HCT116 (cell line): ENCODE measurements at regions not wholly inside any gene's neighbourhood (a gene's known extent, or its start where the extent isn't known, plus 50 kb on each side); places are given as distances from the start of the nearest gene placed in this dataset.

ENCODE experiments used
- EGR1 ChIP-seq: IDR thresholded peaks from 2 replicates; pipeline ENCODE4 v1.6.1; 2012; ENCODE audit warnings: low read depth
- EZH2 ChIP-seq: fragments of 200-600 bp; sonication (generic); IDR thresholded peaks from 2 replicates; pipeline ENCODE4 v1.6.1; 2017; ENCODE audit warnings: antibody characterized with exemption, mixed run types
- EZH2phosphoT487 ChIP-seq: fragments of 200-600 bp; IDR thresholded peaks from 2 replicates; pipeline ENCODE4 v1.6.1; 2018; ENCODE audit warnings: antibody characterized with exemption, borderline replicate concordance
- POLR2A ChIP-seq: IDR thresholded peaks from 2 replicates; pipeline ENCODE4 v1.7.0; 2011; ENCODE audit warnings: borderline replicate concordance; ENCODE audit not compliant: insufficient read depth, insufficient read length; ENCODE audit errors: extremely low read depth
- POLR2AphosphoS5 ChIP-seq: IDR thresholded peaks from 2 replicates; pipeline ENCODE4 v1.6.1; 2011; ENCODE audit warnings: mild to moderate bottlenecking, low read depth, low read length, moderate library complexity
- RAD21 ChIP-seq: IDR thresholded peaks from 2 replicates; pipeline ENCODE4 v1.6.1; 2012; ENCODE audit warnings: low read depth, mild to moderate bottlenecking
- SP1 ChIP-seq: IDR thresholded peaks from 2 replicates; pipeline ENCODE4 v1.6.1; 2012; ENCODE audit warnings: low read depth
- TCF7L2 ChIP-seq: IDR thresholded peaks from 2 replicates; pipeline ENCODE4 v1.7.0; 2011; ENCODE audit warnings: borderline replicate concordance, inconsistent platforms; ENCODE audit not compliant: insufficient read depth, insufficient read length; ENCODE audit errors: extremely low read depth
- ZNF274 ChIP-seq: fragments of 200-500 bp; sonication (Bioruptor generic); IDR thresholded peaks from 2 replicates; pipeline ENCODE4 v1.6.1; 2014; ENCODE audit warnings: mild to moderate bottlenecking, low read depth, low read length, inconsistent platforms
- TF ChIP-seq, protein P1 (sequence below), 3 experiments: fragments of 200-600 bp in 1 of 3; sonication (generic) in 1 of 3; IDR thresholded peaks in 2 of 3; conservative IDR thresholded peaks in 1 of 3; 2 replicates each; pipeline ENCODE4 v1.5.1; 2012 to 2017; ENCODE audit warnings: low read depth in 2 of 3, low read length in 2 of 3, antibody characterized with exemption in 1 of 3, borderline replicate concordance in 1 of 3, control low read depth in 1 of 3, mild to moderate bottlenecking in 1 of 3, mixed read lengths in 1 of 3, mixed run types in 1 of 3, moderate library complexity in 1 of 3; ENCODE audit not compliant: insufficient read depth in 1 of 3

DNA sequence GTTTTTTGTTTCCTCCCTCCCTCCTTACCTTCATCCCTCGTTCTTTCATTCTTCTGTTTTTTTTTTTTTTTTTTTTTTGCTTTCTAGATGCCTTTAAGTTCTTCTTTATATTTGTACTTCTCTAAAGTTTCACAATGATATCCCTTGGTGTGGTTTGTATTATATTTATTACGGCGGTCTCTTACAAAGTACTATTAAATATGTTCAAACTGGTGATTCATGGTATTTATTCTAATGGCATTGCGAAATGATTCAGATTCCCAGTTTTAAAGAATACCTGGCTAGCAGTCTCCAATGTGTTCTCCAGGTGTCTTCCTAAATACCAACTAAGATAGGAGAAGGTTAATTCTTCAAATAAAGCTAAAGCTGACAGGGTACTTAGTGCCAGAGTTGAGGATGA, 690.1 kb upstream of the COX7C start:
- no peak for TF ChIP-seq RAD21
- TF ChIP-seq SP1: no peak
- TF ChIP-seq, protein P1, sequence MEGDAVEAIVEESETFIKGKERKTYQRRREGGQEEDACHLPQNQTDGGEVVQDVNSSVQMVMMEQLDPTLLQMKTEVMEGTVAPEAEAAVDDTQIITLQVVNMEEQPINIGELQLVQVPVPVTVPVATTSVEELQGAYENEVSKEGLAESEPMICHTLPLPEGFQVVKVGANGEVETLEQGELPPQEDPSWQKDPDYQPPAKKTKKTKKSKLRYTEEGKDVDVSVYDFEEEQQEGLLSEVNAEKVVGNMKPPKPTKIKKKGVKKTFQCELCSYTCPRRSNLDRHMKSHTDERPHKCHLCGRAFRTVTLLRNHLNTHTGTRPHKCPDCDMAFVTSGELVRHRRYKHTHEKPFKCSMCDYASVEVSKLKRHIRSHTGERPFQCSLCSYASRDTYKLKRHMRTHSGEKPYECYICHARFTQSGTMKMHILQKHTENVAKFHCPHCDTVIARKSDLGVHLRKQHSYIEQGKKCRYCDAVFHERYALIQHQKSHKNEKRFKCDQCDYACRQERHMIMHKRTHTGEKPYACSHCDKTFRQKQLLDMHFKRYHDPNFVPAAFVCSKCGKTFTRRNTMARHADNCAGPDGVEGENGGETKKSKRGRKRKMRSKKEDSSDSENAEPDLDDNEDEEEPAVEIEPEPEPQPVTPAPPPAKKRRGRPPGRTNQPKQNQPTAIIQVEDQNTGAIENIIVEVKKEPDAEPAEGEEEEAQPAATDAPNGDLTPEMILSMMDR (IDR thresholded peaks at IDR 0.05 in 2 of 3, conservative IDR thresholded peaks at IDR 0.05 in 1 of 3; ENCODE audit: borderline replicate concordance in 1 of 3, insufficient read depth in 1 of 3, low read depth in 2 of 3, low read length in 2 of 3): no peak
- no peak for TF ChIP-seq TCF7L2
- no peak for TF ChIP-seq POLR2AphosphoS5
- no peak for TF ChIP-seq POLR2A
- TF ChIP-seq EZH2: no peak
- TF ChIP-seq EZH2phosphoT487: no peak
- TF ChIP-seq EGR1: no peak
- no peak for TF ChIP-seq ZNF274
